22Rv1 (cell line): ENCODE measurements at regions not wholly inside any gene's neighbourhood (a gene's known extent, or its start where the extent isn't known, plus 50 kb on each side); places are given as distances from the start of the nearest gene placed in this dataset.

Experiments used
- CTCF ChIP-seq: fragments of 450-650 bp; IDR thresholded peaks from 2 replicates; pipeline ENCODE4 v1.5.1; 2017; ENCODE audit warnings: mild to moderate bottlenecking
- ZFX ChIP-seq: fragments of 450-650 bp; IDR thresholded peaks from 2 replicates; pipeline ENCODE4 v1.6.1; 2017; ENCODE audit warnings: antibody characterized with exemption, borderline replicate concordance

- TF ChIP-seq CTCF (no peak), ZFX (no peak)
Observed at GRCh38 chr12:76704693-76705092, 59.2 kb upstream of the ZDHHC17 start.
